T-helper 2 cell treated with Interferon-gamma antibody and Interleukin-4, amounts not matched to agents 5 μg/mL and 100 μg/mL, for 36 hours (primary cell): ENCODE measurements at regions not wholly inside any gene's neighbourhood (a gene's known extent, or its start where the extent isn't known, plus 50 kb on each side); places are given as distances from the start of the nearest gene placed in this dataset.

Source experiments
- DNase-seq: peaks from one replicate; pipeline ENCODE4 v3.0.0; 2021; ENCODE audit warnings: low spot score
- H3K27ac Mint-ChIP-seq: one replicate; pipeline ENCODE4 v1.8.0; 2021; ENCODE audit warnings: mild to moderate bottlenecking, mixed read lengths
- H3K27me3 Mint-ChIP-seq: one replicate; pipeline ENCODE4 v1.8.0; 2021; ENCODE audit warnings: low read depth, mixed read lengths
- H3K36me3 Mint-ChIP-seq: one replicate; pipeline ENCODE4 v1.8.0; 2021; ENCODE audit warnings: low read depth, mixed read lengths
- H3K4me1 Mint-ChIP-seq: one replicate; pipeline ENCODE4 v1.8.0; 2021; ENCODE audit warnings: low read depth, mixed read lengths
- H3K4me3 Mint-ChIP-seq: one replicate; pipeline ENCODE4 v1.8.0; 2022; ENCODE audit warnings: mild to moderate bottlenecking, moderate library complexity, mixed read lengths
- H3K9me3 Mint-ChIP-seq: one replicate; pipeline ENCODE4 v1.8.0; 2021; ENCODE audit warnings: mixed read lengths

- H3K4me1 Mint-ChIP-seq = no peaks in the 10 kb centered on the region
- H3K27me3 Mint-ChIP-seq = no peaks in the 10 kb centered on the region
- no peaks in the 10 kb centered on the region for H3K36me3 Mint-ChIP-seq
- H3K27ac Mint-ChIP-seq = no peak overlapping the region
- DNase-seq = no peak
- no peak overlapping the region for H3K4me3 Mint-ChIP-seq
- H3K9me3 Mint-ChIP-seq = no peaks in the 10 kb centered on the region
Measured at GRCh38 chr2:175475130-175475529, 293.6 kb upstream of the ATP5MC3 start.

GRCh38 chr2:175468431-175469098 lies 287.1 kb upstream of the ATP5MC3 start:
- Mint-ChIP-seq H3K27ac (no peak overlapping the region), H3K9me3 (no peaks in the 10 kb centered on the region), H3K4me1 (no peaks in the 10 kb centered on the region), H3K36me3 (no peaks in the 10 kb centered on the region), H3K27me3 (no peaks in the 10 kb centered on the region), H3K4me3 (no peak overlapping the region)
- no peak for DNase-seq

- Mint-ChIP-seq H3K4me1 (no peaks in the 10 kb centered on the region), H3K36me3 (no peaks in the 10 kb centered on the region), H3K9me3 (peaks cover 8% of the 10 kb centered on the region), H3K27ac (no peak overlapping the region), H3K27me3 (no peaks in the 10 kb centered on the region), H3K4me3 (no peak overlapping the region)
- DNase-seq = no peak
Measured at GRCh38 chr2:175465101-175465500, 283.6 kb upstream of the ATP5MC3 start.

GRCh38 chr2:175464311-175464670 lies 282.8 kb upstream of the ATP5MC3 start:
- no peak for DNase-seq
- Mint-ChIP-seq H3K27ac (no peak overlapping the region), H3K36me3 (no peaks in the 10 kb centered on the region), H3K9me3 (peaks cover 8% of the 10 kb centered on the region), H3K4me1 (no peaks in the 10 kb centered on the region), H3K27me3 (no peaks in the 10 kb centered on the region), H3K4me3 (no peak overlapping the region)

GRCh38 chr2:175463589-175464310 lies 282.2 kb upstream of the ATP5MC3 start:
- H3K27ac Mint-ChIP-seq = no peak overlapping the region
- H3K27me3 Mint-ChIP-seq = no peaks in the 10 kb centered on the region
- H3K9me3 Mint-ChIP-seq = peaks cover 8% of the 10 kb centered on the region
- H3K36me3 Mint-ChIP-seq = no peaks in the 10 kb centered on the region
- DNase-seq = no peak
- no peak overlapping the region for H3K4me3 Mint-ChIP-seq
- H3K4me1 Mint-ChIP-seq = no peaks in the 10 kb centered on the region

DNA sequence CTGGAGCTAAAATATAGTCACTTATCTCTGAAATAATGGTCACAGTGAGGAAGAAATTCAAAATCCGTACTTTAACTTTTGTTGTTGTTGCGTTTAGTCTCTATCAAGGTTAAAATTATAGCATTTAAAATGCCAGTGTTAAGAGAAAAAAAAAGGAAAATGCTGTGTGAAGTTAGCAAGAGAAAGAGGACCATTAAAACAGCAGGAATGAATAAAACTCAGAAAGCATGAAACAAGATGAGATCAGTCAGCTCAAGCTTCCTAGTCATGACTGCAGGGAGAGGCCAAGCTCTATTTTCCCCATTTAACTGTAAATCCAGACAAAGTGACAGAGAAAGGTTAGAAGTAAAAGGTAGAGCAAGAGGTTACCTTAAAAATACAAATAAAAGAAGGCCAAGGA lies 281.7 kb upstream of the ATP5MC3 start:
- Mint-ChIP-seq H3K36me3 (no peaks in the 10 kb centered on the region), H3K9me3 (peaks cover 8% of the 10 kb centered on the region), H3K27ac (no peak overlapping the region), H3K4me3 (no peak overlapping the region), H3K4me1 (no peaks in the 10 kb centered on the region), H3K27me3 (no peaks in the 10 kb centered on the region)
- no peak for DNase-seq

- no peak for DNase-seq
- Mint-ChIP-seq H3K4me3 (no peak overlapping the region), H3K27ac (no peak overlapping the region), H3K36me3 (no peaks in the 10 kb centered on the region), H3K4me1 (no peaks in the 10 kb centered on the region), H3K9me3 (peaks cover 8% of the 10 kb centered on the region), H3K27me3 (no peaks in the 10 kb centered on the region)
Measured at GRCh38 chr2:175462246-175462645, 280.7 kb upstream of the ATP5MC3 start.

- Mint-ChIP-seq H3K36me3 (no peaks in the 10 kb centered on the region), H3K27me3 (no peaks in the 10 kb centered on the region), H3K9me3 (peaks cover 8% of the 10 kb centered on the region), H3K4me1 (no peaks in the 10 kb centered on the region), H3K4me3 (no peak overlapping the region), H3K27ac (no peak overlapping the region)
- no peak for DNase-seq
Measured at GRCh38 chr2:175461839-175462238, 280.3 kb upstream of the ATP5MC3 start.

DNA sequence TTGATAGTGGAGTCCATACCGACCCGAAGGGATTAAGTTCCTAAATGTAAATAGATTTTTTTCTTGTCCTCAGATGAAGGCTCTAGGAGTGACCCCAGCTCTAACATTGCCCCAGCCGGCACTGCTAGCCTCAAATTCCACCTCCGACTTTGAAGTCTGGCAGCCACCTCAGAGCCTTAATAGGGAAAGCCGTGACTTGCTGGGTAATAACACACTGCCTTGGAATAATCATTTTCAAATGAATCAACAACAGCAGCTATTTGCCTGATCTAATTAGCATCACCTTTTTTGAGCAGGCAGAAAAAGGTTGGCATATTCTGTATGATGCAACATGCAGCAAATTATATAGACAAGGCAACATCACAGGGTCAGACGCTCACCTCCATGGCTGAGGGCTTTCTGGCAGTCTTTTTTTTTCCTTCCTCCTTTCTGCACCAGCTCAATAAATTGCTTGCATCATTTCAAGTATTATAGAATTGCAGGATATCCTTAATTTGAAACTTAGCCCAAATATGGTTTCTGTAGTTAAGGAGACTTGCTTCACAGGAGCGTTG lies 276.5 kb upstream of the ATP5MC3 start:
- no peaks in the 10 kb centered on the region for H3K4me1 Mint-ChIP-seq
- no peak overlapping the region for H3K27ac Mint-ChIP-seq
- DNase-seq = no peak
- H3K36me3 Mint-ChIP-seq = no peaks in the 10 kb centered on the region
- H3K27me3 Mint-ChIP-seq = no peaks in the 10 kb centered on the region
- H3K9me3 Mint-ChIP-seq = peaks cover 8% of the 10 kb centered on the region
- H3K4me3 Mint-ChIP-seq = no peak overlapping the region

- Mint-ChIP-seq H3K4me3 (no peak overlapping the region), H3K27ac (no peak overlapping the region), H3K4me1 (no peaks in the 10 kb centered on the region), H3K36me3 (no peaks in the 10 kb centered on the region), H3K27me3 (no peaks in the 10 kb centered on the region), H3K9me3 (no peaks in the 10 kb centered on the region)
- no peak for DNase-seq
Measured at GRCh38 chr2:175454953-175455389, 273.5 kb upstream of the ATP5MC3 start.

GRCh38 chr2:175450029-175450760 lies 268.7 kb upstream of the ATP5MC3 start:
- Mint-ChIP-seq H3K9me3 (no peaks in the 10 kb centered on the region), H3K36me3 (no peaks in the 10 kb centered on the region), H3K4me1 (no peaks in the 10 kb centered on the region), H3K4me3 (no peak overlapping the region), H3K27ac (no peak overlapping the region), H3K27me3 (no peaks in the 10 kb centered on the region)
- DNase-seq = no peak

DNA sequence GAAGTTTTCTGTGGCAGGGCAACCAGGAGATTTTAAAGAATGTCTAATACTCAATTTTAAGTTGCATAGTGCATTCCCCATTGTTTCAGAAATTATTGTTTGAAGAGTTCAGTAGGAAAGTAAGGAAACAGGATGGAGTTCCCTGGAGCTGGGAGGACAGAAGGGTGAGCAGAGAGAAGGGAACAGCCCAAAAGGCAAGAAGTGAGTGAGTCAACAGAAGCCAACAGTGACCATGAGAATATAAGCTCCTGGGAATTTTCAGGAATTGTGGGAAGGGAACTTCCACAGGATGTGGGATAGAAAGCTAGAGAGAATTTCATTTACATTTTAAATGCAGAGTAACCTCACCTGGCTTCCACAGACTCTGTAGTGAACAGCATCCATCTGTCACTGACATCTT lies 268.1 kb upstream of the ATP5MC3 start:
- H3K9me3 Mint-ChIP-seq = no peaks in the 10 kb centered on the region

GRCh38 chr2:175446201-175446600 lies 264.7 kb upstream of the ATP5MC3 start:
- H3K9me3 Mint-ChIP-seq = no peaks in the 10 kb centered on the region
- no peak overlapping the region for H3K4me3 Mint-ChIP-seq
- DNase-seq = no peak
- H3K27ac Mint-ChIP-seq = no peak overlapping the region
- H3K4me1 Mint-ChIP-seq = no peaks in the 10 kb centered on the region
- H3K36me3 Mint-ChIP-seq = no peaks in the 10 kb centered on the region
- H3K27me3 Mint-ChIP-seq = no peaks in the 10 kb centered on the region

More for the DNA sequence above, 268.1 kb upstream of the ATP5MC3 start:
- no peak overlapping the region for H3K27ac Mint-ChIP-seq
- no peak overlapping the region for H3K4me3 Mint-ChIP-seq
- no peaks in the 10 kb centered on the region for H3K36me3 Mint-ChIP-seq
- H3K27me3 Mint-ChIP-seq = no peaks in the 10 kb centered on the region
- no peaks in the 10 kb centered on the region for H3K4me1 Mint-ChIP-seq
- no peak for DNase-seq

GRCh38 chr2:175445281-175445680 lies 263.8 kb upstream of the ATP5MC3 start:
- H3K4me1 Mint-ChIP-seq = no peaks in the 10 kb centered on the region

More at GRCh38 chr2:175445281-175445680, 263.8 kb upstream of the ATP5MC3 start:
- H3K9me3 Mint-ChIP-seq = no peaks in the 10 kb centered on the region
- peaks cover 2% of the 10 kb centered on the region for H3K27me3 Mint-ChIP-seq
- no peaks in the 10 kb centered on the region for H3K36me3 Mint-ChIP-seq
- no peak for DNase-seq
- no peak overlapping the region for H3K4me3 Mint-ChIP-seq
- H3K27ac Mint-ChIP-seq = no peak overlapping the region
